Fibroblast of mammary gland (primary cell): ENCODE measurements at regions not wholly inside any gene's neighbourhood (a gene's known extent, or its start where the extent isn't known, plus 50 kb on each side); places are given as distances from the start of the nearest gene placed in this dataset.
"Not testable (repeated sequence)": the region's sequence is repeated elsewhere in the genome, so short reads cannot be mapped to it uniquely, and the experiment has no call there.

Experiments used
- DNase-seq: peaks from one replicate; pipeline ENCODE4 v3.0.0-alpha.2; 2010; ENCODE audit warnings: low read depth
- H3K4me3 ChIP-seq: 2 replicates; pipeline ENCODE4 v1.5.1; 2011; ENCODE audit warnings: low read depth, mild to moderate bottlenecking, low read length, moderate library complexity; ENCODE audit not compliant: control insufficient read depth
- CTCF ChIP-seq: conservative IDR thresholded peaks from 2 replicates; pipeline ENCODE4 v1.5.1; 2011; ENCODE audit warnings: low read depth, low read length, inconsistent platforms; ENCODE audit not compliant: control insufficient read depth, insufficient read depth

- no peak for DNase-seq
- TF ChIP-seq CTCF: no peak
- no peak overlapping the region for H3K4me3 ChIP-seq
These were observed 79.4 kb downstream of the EMX2 start for GRCh38 chr10:117621795-117622420.

GRCh38 chr10:117622471-117623184 lies 80.1 kb downstream of the EMX2 start:
- no peak overlapping the region for H3K4me3 ChIP-seq
- TF ChIP-seq CTCF: no peak
- DNase-seq: no peak

DNA sequence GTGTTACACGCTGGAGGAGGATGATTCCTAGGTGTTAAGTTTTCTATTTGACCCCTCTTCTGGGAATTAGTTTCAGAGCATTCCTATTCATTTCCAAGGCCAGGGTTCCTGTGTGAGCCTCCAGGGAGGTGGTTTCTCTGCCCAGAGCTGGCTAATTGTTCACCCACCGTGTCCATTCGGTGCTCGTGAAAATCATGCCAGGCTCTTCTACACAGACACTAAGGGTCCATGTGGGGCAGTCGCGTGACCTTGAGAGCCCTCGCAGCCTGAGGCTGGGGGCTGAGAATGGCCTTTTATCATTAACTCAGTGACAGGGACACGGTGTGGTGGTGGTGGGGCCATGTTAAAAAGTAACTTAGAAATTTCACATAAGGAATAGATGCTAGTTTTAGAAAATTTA lies 83.7 kb downstream of the EMX2 start:
- DNase-seq: no peak
- H3K4me3 ChIP-seq: no peak overlapping the region
- no peak for TF ChIP-seq CTCF

DNA sequence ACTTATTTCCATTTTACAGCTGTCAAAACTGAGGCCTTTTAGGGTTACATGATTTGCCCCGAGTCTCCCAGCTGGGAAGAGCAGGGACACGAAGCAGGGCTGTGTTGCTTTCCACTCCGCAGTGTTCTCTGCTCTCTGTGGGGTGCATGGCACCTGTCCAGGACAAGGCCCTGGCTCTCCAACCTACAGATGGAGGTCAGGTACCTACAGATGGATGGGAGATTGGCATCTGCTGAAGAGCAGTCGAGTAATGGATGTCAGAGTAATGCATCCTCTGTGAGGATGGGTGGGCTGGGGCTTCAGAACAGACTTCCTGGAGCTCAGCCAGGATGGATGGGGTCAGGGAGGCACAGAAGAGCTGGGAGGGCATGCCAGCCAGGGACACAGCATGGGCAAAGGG lies 85.0 kb downstream of the EMX2 start:
- no peak for TF ChIP-seq CTCF
- DNase-seq: no peak
- H3K4me3 ChIP-seq: no peak overlapping the region

- not testable (repeated sequence) for DNase-seq, H3K4me3 ChIP-seq
These were observed 87.2 kb downstream of the EMX2 start for GRCh38 chr10:117629717-117630116.

- TF ChIP-seq CTCF: no peak
- DNase-seq: no peak
- no peak overlapping the region for H3K4me3 ChIP-seq
These were observed 89.0 kb downstream of the EMX2 start for GRCh38 chr10:117631276-117632145.

DNA sequence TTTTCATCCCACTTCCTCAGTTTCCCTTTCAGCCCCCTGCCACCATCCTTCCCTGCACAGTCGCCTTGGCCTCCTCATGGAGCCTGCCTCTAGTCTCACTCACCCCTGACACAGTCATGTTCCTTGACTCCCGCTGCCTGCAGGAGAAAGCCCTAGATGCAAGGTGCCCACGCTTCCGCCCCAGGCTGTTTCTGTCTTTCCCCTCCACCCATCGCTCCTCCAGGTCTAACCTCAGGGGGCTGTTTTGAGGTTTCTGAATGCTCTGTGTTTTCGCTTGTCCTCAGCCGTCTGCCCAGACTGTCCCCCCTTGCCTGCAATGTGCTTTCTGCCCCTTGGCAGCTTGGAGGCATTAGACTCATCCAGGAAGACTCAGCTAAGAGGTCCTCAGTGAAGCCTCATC lies 89.9 kb downstream of the EMX2 start:
- DNase-seq: no peak
- TF ChIP-seq CTCF: no peak
- no peak overlapping the region for H3K4me3 ChIP-seq
